Type B pancreatic cell (in vitro differentiated cells): ENCODE measurements at regions not wholly inside any gene's neighbourhood (a gene's known extent, or its start where the extent isn't known, plus 50 kb on each side); places are given as distances from the start of the nearest gene placed in this dataset.

Experiments used
- DNase-seq: peaks from one replicate; pipeline ENCODE4 v3.0.0; 2021; ENCODE audit warnings: mixed read lengths; ENCODE audit not compliant: unreplicated experiment; ENCODE audit errors: extremely low spot score
- H3K27ac Mint-ChIP-seq: 2 replicates; pipeline ENCODE4 v1.8.0; 2021; ENCODE audit warnings: mild to moderate bottlenecking, mixed read lengths
- H3K27me3 Mint-ChIP-seq: 2 replicates; pipeline ENCODE4 v1.8.0; 2021; ENCODE audit warnings: mixed read lengths
- H3K36me3 Mint-ChIP-seq: 2 replicates; pipeline ENCODE4 v1.8.0; 2021; ENCODE audit warnings: mixed read lengths
- H3K4me1 Mint-ChIP-seq: one replicate; pipeline ENCODE4 v1.8.0; 2021; ENCODE audit warnings: mixed read lengths; ENCODE audit not compliant: unreplicated experiment
- H3K4me3 Mint-ChIP-seq: 2 replicates; pipeline ENCODE4 v1.8.0; 2021; ENCODE audit warnings: mild to moderate bottlenecking, mixed read lengths
- H3K9me3 Mint-ChIP-seq: 2 replicates; pipeline ENCODE4 v1.8.0; 2021; ENCODE audit warnings: mixed read lengths
- CTCF ChIP-seq: fragments of 200-600 bp; sonication (generic); conservative IDR thresholded peaks from 2 replicates; pipeline ENCODE4 v1.5.0; 2021; ENCODE audit warnings: antibody characterized with exemption, mild to moderate bottlenecking

- Mint-ChIP-seq H3K4me1 (no peaks in the 10 kb centered on the region), H3K9me3 (no peaks in the 10 kb centered on the region), H3K4me3 (no peak overlapping the region), H3K27me3 (peaks cover 7% of the 10 kb centered on the region), H3K27ac (no peak overlapping the region), H3K36me3 (no peaks in the 10 kb centered on the region)
- TF ChIP-seq CTCF, result no peak
- DNase-seq, result no peak
Measured at GRCh38 chr6:133169901-133170300, 71.3 kb upstream of the EYA4 start.

DNA sequence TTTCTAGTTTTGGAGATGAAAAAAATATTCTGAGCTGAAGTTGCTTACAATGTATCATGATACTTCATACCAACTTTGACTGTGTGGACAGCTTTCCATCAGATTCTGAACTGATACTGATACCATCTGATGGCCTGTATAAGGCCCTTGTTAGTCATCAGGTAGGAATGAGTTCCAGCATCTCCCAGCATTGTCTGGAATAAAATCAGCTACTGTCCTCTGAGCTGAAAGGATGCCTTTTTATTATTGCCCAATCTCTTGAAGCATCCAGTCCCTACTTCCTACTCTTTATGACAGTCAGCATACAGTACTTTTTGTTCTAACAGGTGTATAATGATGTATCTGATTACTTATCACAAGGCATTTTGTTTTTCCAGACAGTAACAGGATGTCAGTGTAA lies 70.6 kb upstream of the EYA4 start:
- H3K27ac Mint-ChIP-seq, result no peak overlapping the region
- no peak for TF ChIP-seq CTCF

GRCh38 chr6:133171989-133172604 lies 69.1 kb upstream of the EYA4 start:
- no peak for DNase-seq
- no peak for TF ChIP-seq CTCF
- Mint-ChIP-seq H3K27me3 (peaks cover 4% of the 10 kb centered on the region), H3K36me3 (no peaks in the 10 kb centered on the region), H3K9me3 (no peaks in the 10 kb centered on the region), H3K4me3 (no peak overlapping the region), H3K4me1 (no peaks in the 10 kb centered on the region), H3K27ac (no peak overlapping the region)

More for the DNA sequence above, 70.6 kb upstream of the EYA4 start:
- Mint-ChIP-seq H3K27me3 (peaks cover 4% of the 10 kb centered on the region), H3K9me3 (no peaks in the 10 kb centered on the region), H3K36me3 (no peaks in the 10 kb centered on the region), H3K4me3 (no peak overlapping the region), H3K4me1 (no peaks in the 10 kb centered on the region)
- DNase-seq, result no peak

GRCh38 chr6:133173276-133173675 lies 67.9 kb upstream of the EYA4 start:
- no peak for DNase-seq
- H3K36me3 Mint-ChIP-seq, result no peaks in the 10 kb centered on the region
- no peak overlapping the region for H3K27ac Mint-ChIP-seq
- no peaks in the 10 kb centered on the region for H3K9me3 Mint-ChIP-seq
- H3K4me3 Mint-ChIP-seq, result no peak overlapping the region
- no peaks in the 10 kb centered on the region for H3K27me3 Mint-ChIP-seq
- H3K4me1 Mint-ChIP-seq, result no peaks in the 10 kb centered on the region
- TF ChIP-seq CTCF, result no peak

GRCh38 chr6:133179481-133179880 lies 61.7 kb upstream of the EYA4 start:
- H3K4me3 Mint-ChIP-seq, result no peak overlapping the region
- no peak for DNase-seq
- no peaks in the 10 kb centered on the region for H3K4me1 Mint-ChIP-seq
- H3K9me3 Mint-ChIP-seq, result peaks cover 4% of the 10 kb centered on the region
- TF ChIP-seq CTCF, result no peak
- H3K27ac Mint-ChIP-seq, result no peak overlapping the region
- H3K27me3 Mint-ChIP-seq, result peaks cover 4% of the 10 kb centered on the region
- H3K36me3 Mint-ChIP-seq, result no peaks in the 10 kb centered on the region

DNA sequence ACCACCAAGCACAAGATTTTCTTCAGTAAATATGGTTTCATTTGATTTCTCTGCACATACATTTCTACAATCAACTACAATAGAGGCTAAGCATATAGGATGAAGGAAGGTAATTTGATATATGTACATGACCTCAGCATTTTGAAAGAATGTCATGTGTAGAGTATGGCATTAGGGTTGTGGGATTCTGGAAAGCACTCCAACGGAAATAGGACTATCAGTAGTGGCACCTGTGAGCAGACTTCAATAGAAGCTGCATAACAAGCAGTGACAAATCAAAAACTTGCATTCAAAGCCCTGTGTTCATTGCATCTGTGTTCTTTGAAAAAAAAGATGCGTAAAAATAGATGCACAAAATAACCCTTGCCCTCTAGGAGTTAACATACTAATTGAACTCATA lies 57.5 kb upstream of the EYA4 start:
- no peaks in the 10 kb centered on the region for H3K36me3 Mint-ChIP-seq
- peaks cover 17% of the 10 kb centered on the region for H3K4me1 Mint-ChIP-seq
- H3K4me3 Mint-ChIP-seq, result no peak overlapping the region
- peaks cover 4% of the 10 kb centered on the region for H3K9me3 Mint-ChIP-seq
- peaks cover 19% of the 10 kb centered on the region for H3K27me3 Mint-ChIP-seq
- no peak overlapping the region for H3K27ac Mint-ChIP-seq
- DNase-seq, result no peak
- no peak for TF ChIP-seq CTCF
